GM12864 (cell line): ENCODE measurements at regions not wholly inside any gene's neighbourhood (a gene's known extent, or its start where the extent isn't known, plus 50 kb on each side); places are given as distances from the start of the nearest gene placed in this dataset.

ENCODE experiments used
- DNase-seq: peaks from one replicate; pipeline ENCODE4 v3.0.0-alpha.2; 2011; ENCODE audit warnings: low read depth
- H3K4me3 ChIP-seq: 2 replicates; pipeline ENCODE4 v1.5.1; 2011; ENCODE audit warnings: mild to moderate bottlenecking, low read depth, low read length, control low read depth
- TF ChIP-seq, protein P1 (sequence below): IDR thresholded peaks from 2 replicates; pipeline ENCODE4 v1.5.1; 2011; ENCODE audit warnings: low read depth, mild to moderate bottlenecking, moderate library complexity, low read length, control low read depth, inconsistent platforms; ENCODE audit errors: missing control alignments

DNA sequence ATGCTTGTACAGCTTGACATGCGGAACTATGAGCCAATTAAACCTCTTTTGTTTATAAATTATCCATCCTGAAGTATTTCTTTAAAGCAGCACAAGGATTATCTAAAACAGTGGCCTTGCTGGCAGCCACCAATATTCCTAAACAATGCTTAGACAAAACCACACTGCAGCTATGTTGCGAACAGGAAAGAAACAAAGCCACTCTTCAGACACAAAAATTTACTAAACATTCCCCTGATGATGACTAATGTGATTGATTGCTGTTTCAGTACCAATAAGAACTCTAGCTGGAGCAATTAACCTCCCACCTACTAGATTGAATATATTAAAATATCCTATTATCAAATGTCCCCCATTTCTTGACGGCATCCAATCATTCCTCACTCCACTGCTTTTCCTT, 325.8 kb upstream of the REG3G start:
- TF ChIP-seq, protein P1, sequence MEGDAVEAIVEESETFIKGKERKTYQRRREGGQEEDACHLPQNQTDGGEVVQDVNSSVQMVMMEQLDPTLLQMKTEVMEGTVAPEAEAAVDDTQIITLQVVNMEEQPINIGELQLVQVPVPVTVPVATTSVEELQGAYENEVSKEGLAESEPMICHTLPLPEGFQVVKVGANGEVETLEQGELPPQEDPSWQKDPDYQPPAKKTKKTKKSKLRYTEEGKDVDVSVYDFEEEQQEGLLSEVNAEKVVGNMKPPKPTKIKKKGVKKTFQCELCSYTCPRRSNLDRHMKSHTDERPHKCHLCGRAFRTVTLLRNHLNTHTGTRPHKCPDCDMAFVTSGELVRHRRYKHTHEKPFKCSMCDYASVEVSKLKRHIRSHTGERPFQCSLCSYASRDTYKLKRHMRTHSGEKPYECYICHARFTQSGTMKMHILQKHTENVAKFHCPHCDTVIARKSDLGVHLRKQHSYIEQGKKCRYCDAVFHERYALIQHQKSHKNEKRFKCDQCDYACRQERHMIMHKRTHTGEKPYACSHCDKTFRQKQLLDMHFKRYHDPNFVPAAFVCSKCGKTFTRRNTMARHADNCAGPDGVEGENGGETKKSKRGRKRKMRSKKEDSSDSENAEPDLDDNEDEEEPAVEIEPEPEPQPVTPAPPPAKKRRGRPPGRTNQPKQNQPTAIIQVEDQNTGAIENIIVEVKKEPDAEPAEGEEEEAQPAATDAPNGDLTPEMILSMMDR, result no peak
- H3K4me3 ChIP-seq, result no peak overlapping the region
- no peak for DNase-seq

DNA sequence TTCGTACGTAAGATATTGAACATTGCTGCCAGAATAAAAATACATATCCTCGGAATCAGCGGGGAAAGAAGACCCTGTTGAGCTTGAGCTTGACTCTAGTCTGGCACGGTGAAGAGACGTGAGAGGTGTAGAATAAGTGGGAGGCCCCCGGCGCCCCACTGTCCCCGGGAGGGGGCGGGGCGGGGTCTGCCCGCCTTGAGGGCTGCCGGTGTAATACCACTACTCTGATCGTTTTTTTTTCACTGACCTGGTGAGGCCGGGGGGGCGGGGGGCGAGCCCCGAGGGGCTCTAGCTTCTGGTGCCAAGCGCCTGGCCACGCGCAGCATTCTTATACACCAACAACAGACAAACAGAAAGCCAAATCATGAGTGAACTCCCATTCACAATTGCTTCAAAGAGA, 324.0 kb upstream of the REG3G start:
- no peak overlapping the region for H3K4me3 ChIP-seq
- DNase-seq, result no peak
- TF ChIP-seq, protein P1, result no peak

DNA sequence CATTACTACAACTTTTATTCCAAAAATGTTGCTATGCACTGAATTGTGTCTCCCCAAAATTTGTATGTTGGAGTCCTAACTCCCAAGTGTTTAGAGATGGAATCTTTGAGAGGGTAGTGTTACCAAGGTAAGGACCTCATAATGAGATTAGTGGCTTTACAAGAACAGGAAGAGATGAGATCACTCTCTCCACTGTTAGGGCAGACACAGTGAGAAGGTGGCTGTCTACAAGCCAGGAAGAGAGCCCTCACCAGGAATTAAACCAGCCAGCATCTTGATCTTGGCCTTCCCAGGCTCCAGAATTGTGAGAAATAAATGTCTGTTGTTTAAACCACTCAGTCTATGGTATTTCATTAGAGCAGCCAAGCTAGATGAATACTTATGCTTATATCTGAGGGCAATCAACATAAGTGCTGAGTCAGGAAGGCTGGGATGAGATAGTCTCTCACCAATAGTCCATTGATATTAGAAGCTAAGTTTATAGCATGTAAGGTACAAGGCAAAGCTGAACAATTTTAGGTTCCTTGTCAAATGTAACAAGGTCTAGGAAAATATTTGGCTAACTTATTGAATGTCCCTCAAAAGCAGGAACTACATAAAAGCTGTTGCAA, 317.6 kb upstream of the REG3G start:
- TF ChIP-seq, protein P1, result no peak
- DNase-seq, result no peak
- H3K4me3 ChIP-seq, result no peak overlapping the region

DNA sequence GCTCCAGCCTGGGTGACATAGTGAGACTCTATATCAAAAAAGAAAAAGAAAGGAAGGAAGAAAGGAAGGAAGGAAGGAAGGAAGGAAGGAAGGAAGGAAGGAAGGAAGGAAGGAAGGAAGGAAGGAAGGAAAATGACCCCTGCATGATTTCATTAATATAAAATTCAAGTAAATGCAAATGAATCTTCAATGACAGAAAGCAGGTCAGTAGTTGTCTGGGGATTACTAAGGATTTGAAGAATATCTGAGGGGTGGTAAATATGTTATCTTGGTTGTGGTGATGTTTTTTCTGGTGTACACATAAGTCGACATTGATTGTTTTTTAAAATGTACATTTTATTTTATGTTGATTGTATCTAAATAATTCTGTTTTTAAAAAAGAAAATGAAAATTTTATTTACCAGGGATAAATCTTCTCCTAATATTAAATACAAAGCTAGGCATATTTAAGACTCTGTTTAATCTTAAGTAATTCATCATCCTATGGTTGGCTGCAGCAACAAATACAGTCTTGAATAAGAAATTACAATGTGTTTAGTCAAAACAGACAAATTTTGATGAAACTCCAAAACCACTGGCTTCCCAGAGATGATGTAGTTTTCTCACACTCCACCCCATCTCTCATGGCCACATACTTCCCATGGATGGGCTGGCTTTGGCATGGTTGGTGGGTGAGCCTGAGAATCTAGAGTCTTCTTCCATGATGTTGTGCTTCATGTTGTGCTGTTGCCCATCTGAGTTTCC, 314.7 kb upstream of the REG3G start:
- H3K4me3 ChIP-seq, result no peak overlapping the region
- TF ChIP-seq, protein P1, result no peak
- no peak for DNase-seq

DNA sequence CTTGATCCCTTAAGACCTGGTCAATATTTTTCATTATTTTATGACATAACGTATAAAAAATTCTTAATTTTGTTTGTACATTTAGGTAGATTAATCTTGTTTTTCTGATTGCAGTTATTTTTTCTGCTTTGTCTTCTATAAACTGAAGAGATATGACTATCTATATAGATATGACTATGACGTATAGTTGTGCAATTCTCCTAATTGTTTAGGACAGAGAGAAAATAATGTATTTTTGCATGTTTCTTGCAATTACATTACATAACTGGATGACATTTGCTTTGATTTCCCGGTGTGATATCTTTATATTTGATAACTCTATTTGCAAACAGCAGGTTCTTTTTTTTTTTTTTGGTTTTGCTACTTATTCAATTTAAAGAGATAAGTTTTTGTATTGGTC, 310.2 kb upstream of the REG3G start:
- DNase-seq, result no peak
- TF ChIP-seq, protein P1, result no peak

DNA sequence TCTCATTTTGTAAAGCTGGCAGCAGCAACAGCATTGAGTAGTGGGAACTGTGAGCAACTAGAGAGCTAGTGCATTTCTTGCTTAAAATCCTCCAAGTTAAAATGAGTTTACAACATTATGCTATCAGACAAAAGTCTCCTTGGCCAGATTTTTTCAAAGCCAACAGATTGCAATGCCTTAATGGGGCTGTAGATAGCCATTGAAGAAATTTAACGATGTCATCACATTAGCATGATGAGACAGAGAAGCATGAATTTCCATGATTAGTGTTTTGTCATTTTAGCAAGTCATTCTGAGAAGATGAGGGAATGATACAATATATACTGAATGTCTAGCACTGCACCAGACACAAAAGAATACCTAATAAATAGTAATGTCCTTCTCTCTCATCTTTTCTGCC, 307.5 kb upstream of the REG3G start:
- no peak for DNase-seq
- no peak overlapping the region for H3K4me3 ChIP-seq
- TF ChIP-seq, protein P1, result no peak

More for the DNA sequence above, 310.2 kb upstream of the REG3G start:
- no peak overlapping the region for H3K4me3 ChIP-seq

DNA sequence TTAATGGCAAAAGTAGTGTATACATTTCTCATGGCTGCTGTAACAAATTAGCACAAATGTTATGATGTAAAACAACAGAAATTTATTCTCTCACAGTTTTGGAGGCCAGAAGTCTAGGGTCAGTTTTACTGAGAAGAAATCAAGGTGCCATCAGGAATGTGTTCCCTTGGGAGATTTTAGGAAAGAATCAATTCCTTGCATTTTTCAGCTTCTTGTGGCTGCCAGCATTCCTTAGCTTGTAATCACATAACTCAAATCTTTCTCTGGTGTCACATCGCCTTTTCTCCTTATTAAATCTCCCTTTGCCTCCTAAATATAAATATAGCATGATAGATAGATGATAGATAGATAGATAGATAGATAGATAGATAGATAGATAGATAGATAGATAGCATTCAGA, 307.0 kb upstream of the REG3G start:
- no peak overlapping the region for H3K4me3 ChIP-seq
- DNase-seq, result no peak
- TF ChIP-seq, protein P1, result no peak
